ENCODE measurements at regions not wholly inside any gene's neighbourhood (a gene's known extent, or its start where the extent isn't known, plus 50 kb on each side); places are given as distances from the start of the nearest gene placed in this dataset.
"Not testable (repeated sequence)": the region's sequence is repeated elsewhere in the genome, so short reads cannot be mapped to it uniquely, and the experiment has no call there.

GRCh38 chr19:13681509-13681908 lies 82.8 kb upstream of the MRI1 start:
- DNase-seq (ENCODE audit: insufficient read length) (no peak), FAIRE-seq (no peak)
- TF ChIP-seq POLR2A (IDR thresholded peaks at IDR 0.05; ENCODE audit: low read depth, low read length): no peak
- TF ChIP-seq TAF1 (IDR thresholded peaks at IDR 0.05; ENCODE audit: borderline replicate concordance, low read depth, low read length): no peak
- TF ChIP-seq POLR2AphosphoS5 (IDR thresholded peaks at IDR 0.05; ENCODE audit: low read depth, low read length): no peak

- not testable (repeated sequence) for DNase-seq (ENCODE audit: insufficient read length); FAIRE-seq
Measured at GRCh38 chr19:13680708-13681360, 83.5 kb upstream of the MRI1 start.

- not testable (repeated sequence) for DNase-seq (ENCODE audit: insufficient read length); FAIRE-seq
Measured at GRCh38 chr19:13676967-13677366, 87.4 kb upstream of the MRI1 start.

GRCh38 chr19:13672480-13673175 lies 91.7 kb upstream of the MRI1 start:
- not testable (repeated sequence) for FAIRE-seq

GRCh38 chr19:13670846-13671245 lies 93.5 kb upstream of the MRI1 start:
- FAIRE-seq: no peak
- no peak for DNase-seq (ENCODE audit: insufficient read length)
- TF ChIP-seq POLR2A (IDR thresholded peaks at IDR 0.05; ENCODE audit: low read depth, low read length) (no peak), TAF1 (IDR thresholded peaks at IDR 0.05; ENCODE audit: borderline replicate concordance, low read depth, low read length) (no peak), POLR2AphosphoS5 (IDR thresholded peaks at IDR 0.05; ENCODE audit: low read depth, low read length) (no peak)

More at GRCh38 chr19:13672480-13673175, 91.7 kb upstream of the MRI1 start:
- DNase-seq (ENCODE audit: insufficient read length): not testable (repeated sequence)

- DNase-seq (ENCODE audit: insufficient read length): no peak
- TF ChIP-seq TAF1 (IDR thresholded peaks at IDR 0.05; ENCODE audit: borderline replicate concordance, low read depth, low read length) (no peak), POLR2A (IDR thresholded peaks at IDR 0.05; ENCODE audit: low read depth, low read length) (no peak), POLR2AphosphoS5 (IDR thresholded peaks at IDR 0.05; ENCODE audit: low read depth, low read length) (no peak)
- FAIRE-seq: no peak
Measured at GRCh38 chr19:13669780-13670355, 94.5 kb upstream of the MRI1 start.

GRCh38 chr19:13668964-13669363 lies 95.4 kb upstream of the MRI1 start:
- DNase-seq (ENCODE audit: insufficient read length): no peak
- no peak for FAIRE-seq
- TF ChIP-seq TAF1 (IDR thresholded peaks at IDR 0.05; ENCODE audit: borderline replicate concordance, low read depth, low read length) (no peak), POLR2A (IDR thresholded peaks at IDR 0.05; ENCODE audit: low read depth, low read length) (no peak), POLR2AphosphoS5 (IDR thresholded peaks at IDR 0.05; ENCODE audit: low read depth, low read length) (no peak)

GRCh38 chr19:13666165-13666564 lies 98.2 kb upstream of the MRI1 start:
- FAIRE-seq (no peak), DNase-seq (ENCODE audit: insufficient read length) (no peak)
- no peak for TF ChIP-seq POLR2A (IDR thresholded peaks at IDR 0.05; ENCODE audit: low read depth, low read length)
- TF ChIP-seq POLR2AphosphoS5 (IDR thresholded peaks at IDR 0.05; ENCODE audit: low read depth, low read length): no peak
- TF ChIP-seq TAF1 (IDR thresholded peaks at IDR 0.05; ENCODE audit: borderline replicate concordance, low read depth, low read length): no peak

- DNase-seq (ENCODE audit: insufficient read length) (no peak), FAIRE-seq (no peak)
- no peak for TF ChIP-seq POLR2A (IDR thresholded peaks at IDR 0.05; ENCODE audit: low read depth, low read length)
- no peak for TF ChIP-seq TAF1 (IDR thresholded peaks at IDR 0.05; ENCODE audit: borderline replicate concordance, low read depth, low read length)
- no peak for TF ChIP-seq POLR2AphosphoS5 (IDR thresholded peaks at IDR 0.05; ENCODE audit: low read depth, low read length)
Measured at GRCh38 chr19:13665125-13665905, 99.0 kb upstream of the MRI1 start.

- no peak for TF ChIP-seq POLR2A (IDR thresholded peaks at IDR 0.05; ENCODE audit: low read depth, low read length)
- TF ChIP-seq TAF1 (IDR thresholded peaks at IDR 0.05; ENCODE audit: borderline replicate concordance, low read depth, low read length): no peak
- TF ChIP-seq POLR2AphosphoS5 (IDR thresholded peaks at IDR 0.05; ENCODE audit: low read depth, low read length): no peak
- no peak for FAIRE-seq
- DNase-seq (ENCODE audit: insufficient read length): no peak
Measured at GRCh38 chr19:13652810-13653590, 111.3 kb upstream of the MRI1 start.

- TF ChIP-seq POLR2A (IDR thresholded peaks at IDR 0.05; ENCODE audit: low read depth, low read length) (no peak), POLR2AphosphoS5 (IDR thresholded peaks at IDR 0.05; ENCODE audit: low read depth, low read length) (no peak), TAF1 (IDR thresholded peaks at IDR 0.05; ENCODE audit: borderline replicate concordance, low read depth, low read length) (no peak)
- no peak for FAIRE-seq
- no peak for DNase-seq (ENCODE audit: insufficient read length)
Measured at GRCh38 chr19:13646758-13647157, 117.6 kb upstream of the MRI1 start.

Measured in GM12892 (cell line).